Neuronal stem cell (in vitro differentiated cells): ENCODE measurements at regions not wholly inside any gene's neighbourhood (a gene's known extent, or its start where the extent isn't known, plus 50 kb on each side); places are given as distances from the start of the nearest gene placed in this dataset. TPM values are rescaled to one million over a fixed set of nuclear protein-coding genes. Genes with fewer than 3 reads are reported as not detected.
"Not testable (repeated sequence)": the region's sequence is repeated elsewhere in the genome, so short reads cannot be mapped to it uniquely, and the experiment has no call there.

Source experiments
- DNase-seq: peaks from one replicate; pipeline ENCODE4 v3.0.0-alpha.2; 2013; ENCODE audit warnings: low spot score
- H2AFZ ChIP-seq: one replicate; pipeline ENCODE4 v1.6.1; 2013; ENCODE audit warnings: mild to moderate bottlenecking, low read length, inconsistent platforms
- H2AK5ac ChIP-seq: 2 replicates; pipeline ENCODE4 v1.6.1; 2013; ENCODE audit warnings: low read depth, mild to moderate bottlenecking, inconsistent platforms, low read length, moderate library complexity, mixed read lengths
- H2BK120ac ChIP-seq: 2 replicates; pipeline ENCODE4 v1.6.1; 2013; ENCODE audit warnings: low read depth, mild to moderate bottlenecking, inconsistent platforms, low read length, moderate library complexity, mixed read lengths
- H2BK12ac ChIP-seq: one replicate; pipeline ENCODE4 v1.6.1; 2013; ENCODE audit warnings: low read length, inconsistent platforms
- H2BK15ac ChIP-seq: 2 replicates; pipeline ENCODE4 v1.6.1; 2013; ENCODE audit warnings: mild to moderate bottlenecking, low read length, inconsistent platforms, mixed read lengths
- H2BK5ac ChIP-seq: one replicate; pipeline ENCODE4 v1.6.1; 2013; ENCODE audit warnings: inconsistent platforms, mild to moderate bottlenecking, low read length, moderate library complexity
- H3K14ac ChIP-seq: one replicate; pipeline ENCODE4 v1.6.1; 2013; ENCODE audit warnings: low read length, inconsistent platforms
- H3K18ac ChIP-seq: 2 replicates; pipeline ENCODE4 v1.6.1; 2013; ENCODE audit warnings: low read length, inconsistent platforms
- H3K23ac ChIP-seq: 2 replicates; pipeline ENCODE4 v1.6.1; 2013; ENCODE audit warnings: low read depth, mild to moderate bottlenecking, mixed read lengths, low read length, inconsistent platforms; ENCODE audit not compliant: poor library complexity
- H3K27ac ChIP-seq: replicated peaks from 3 replicates; pipeline ENCODE4 v1.5.1; 2013; ENCODE audit warnings: low read length, inconsistent platforms
- H3K27me3 ChIP-seq, 3 experiments: 2 replicates each; pipeline ENCODE4 v1.6.1; 2013; ENCODE audit warnings: low read length in 3 of 3, mild to moderate bottlenecking in 2 of 3, inconsistent platforms in 1 of 3, low read depth in 1 of 3, mixed read lengths in 1 of 3, moderate library complexity in 1 of 3; ENCODE audit not compliant: control insufficient read depth in 3 of 3, insufficient read depth in 3 of 3
- H3K36me3 ChIP-seq, 2 donors: replicated peaks in 1 of 2; 2 replicates each; pipeline ENCODE4 v1.6.1; 2013; ENCODE audit warnings: low read length in 2 of 2; ENCODE audit not compliant: control insufficient read depth in 2 of 2, insufficient read depth in 2 of 2
- H3K4ac ChIP-seq: 2 replicates; pipeline ENCODE4 v1.6.1; 2013; ENCODE audit warnings: inconsistent platforms, mild to moderate bottlenecking, low read length, moderate library complexity
- H3K4me1 ChIP-seq, 2 donors: 1 replicate in 1 of 2; 2 replicates in 1 of 2; pipeline ENCODE4 v1.6.1; 2013; ENCODE audit warnings: low read length in 2 of 2, low read depth in 1 of 2; ENCODE audit not compliant: control insufficient read depth in 2 of 2, insufficient read depth in 1 of 2
- H3K4me2 ChIP-seq: one replicate; pipeline ENCODE4 v1.6.1; 2013; ENCODE audit warnings: mild to moderate bottlenecking, low read length, inconsistent platforms; ENCODE audit not compliant: insufficient read depth, poor library complexity, severe bottlenecking
- H3K4me3 ChIP-seq, 2 donors: 2 replicates each; pipeline ENCODE4 v1.5.1; 2013; ENCODE audit warnings: low read length in 2 of 2, mild to moderate bottlenecking in 2 of 2, inconsistent platforms in 1 of 2, moderate library complexity in 1 of 2
- H3K79me1 ChIP-seq: one replicate; pipeline ENCODE4 v1.6.1; 2013; ENCODE audit warnings: low read depth, mild to moderate bottlenecking, inconsistent platforms, low read length, moderate library complexity
- H3K9ac ChIP-seq: one replicate; pipeline ENCODE4 v1.6.1; 2013; ENCODE audit warnings: mild to moderate bottlenecking, low read depth, low read length, inconsistent platforms; ENCODE audit not compliant: poor library complexity
- H3K9me3 ChIP-seq, 2 donors: replicated peaks in 1 of 2; 2 replicates each; pipeline versions ENCODE3 to v1.6.1; 2013; ENCODE audit warnings: low read length in 2 of 2, mild to moderate bottlenecking in 2 of 2, inconsistent platforms in 1 of 2, low read depth in 1 of 2, mixed read lengths in 1 of 2, moderate library complexity in 1 of 2; ENCODE audit not compliant: control insufficient read depth in 2 of 2, insufficient read depth in 1 of 2
- H4K8ac ChIP-seq: one replicate; pipeline ENCODE4 v1.6.1; 2013; ENCODE audit warnings: low read depth, mild to moderate bottlenecking, inconsistent platforms, low read length, moderate library complexity
- H4K91ac ChIP-seq: one replicate; pipeline ENCODE4 v1.6.1; 2013; ENCODE audit warnings: low read length, low read depth, mild to moderate bottlenecking, inconsistent platforms; ENCODE audit not compliant: poor library complexity
- WGBS, 2 donors: extraction: QIAGEN DNeasy Blood & Tissue Kit; methylation state at CpG; one replicate each; pipeline ENCODE4 v1.1.7; 2013; ENCODE audit warnings: missing lambda C conversion rate in 2 of 2, mixed read lengths in 1 of 2; ENCODE audit not compliant: insufficient read length in 2 of 2, insufficient replicate concordance in 1 of 2; ENCODE audit errors: extremely low coverage in 2 of 2; 5-methylcytosine and 5-hydroxymethylcytosine counted together
- small RNA-seq: library from polyadenylated mRNA; stranded (forward); fragments of <200 nt; extraction: miRNeasy Mini kit (QIAGEN cat#:217004); gene quantifications from one replicate; pipeline ENCODE3, GENCODE V24; 2013; ENCODE audit not compliant: insufficient read depth

DNA sequence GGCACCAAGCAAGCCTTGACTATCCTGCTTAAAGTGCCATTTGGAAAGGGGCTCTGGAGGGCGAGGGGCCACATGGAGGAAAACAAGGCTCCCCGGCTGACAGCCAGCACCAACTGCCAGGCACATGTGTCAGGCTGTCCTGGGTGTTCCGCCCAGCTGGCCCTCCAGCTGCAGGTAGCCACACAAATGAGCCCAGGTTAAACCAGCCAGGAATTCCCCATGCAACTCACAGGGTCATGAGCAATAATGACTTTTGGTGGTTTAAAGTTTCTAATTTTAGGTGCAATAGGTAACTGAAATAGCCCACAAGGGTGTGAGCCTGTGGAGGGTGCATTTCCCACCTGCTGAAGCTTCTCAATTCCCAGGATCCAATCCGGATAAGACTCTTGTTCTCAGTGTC, 58.9 kb upstream of the EEF2KMT start:
- not testable (repeated sequence) for H3K27me3 ChIP-seq, H2BK120ac ChIP-seq, H3K23ac ChIP-seq, H3K4me2 ChIP-seq, H3K18ac ChIP-seq, H4K91ac ChIP-seq, H4K8ac ChIP-seq, H2BK5ac ChIP-seq, H3K79me1 ChIP-seq, H3K4me3 ChIP-seq, H2AFZ ChIP-seq, H2AK5ac ChIP-seq, H3K9ac ChIP-seq, H3K36me3 ChIP-seq, H2BK12ac ChIP-seq, H3K4ac ChIP-seq, DNase-seq, H3K27ac ChIP-seq, H3K9me3 ChIP-seq, H2BK15ac ChIP-seq, H3K4me1 ChIP-seq, H3K14ac ChIP-seq
- no CpG with 5 or more reads among the region's 4 CpGs for WGBS, 2 donors

DNA sequence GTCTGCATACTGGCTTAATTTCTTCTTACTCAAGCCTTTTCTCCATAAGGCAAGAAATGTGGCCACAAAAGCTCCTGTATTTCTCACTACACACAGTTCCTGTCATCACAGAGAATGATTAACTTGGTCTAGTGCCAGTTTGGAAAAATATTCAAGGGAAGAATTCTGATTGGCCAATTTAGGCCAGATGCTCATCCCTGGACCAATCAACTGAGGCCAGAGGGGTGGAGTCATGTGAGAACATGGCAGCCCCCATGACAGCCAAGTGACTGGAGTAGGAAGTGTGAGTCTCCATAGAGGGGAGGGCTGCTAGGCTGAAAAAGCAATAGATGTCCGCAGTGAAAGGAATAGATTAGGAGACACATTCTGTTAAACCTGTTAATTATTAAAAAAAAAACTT, 56.4 kb upstream of the EEF2KMT start:
- not testable (repeated sequence) for H3K36me3 ChIP-seq, H3K9me3 ChIP-seq, H3K27me3 ChIP-seq, H3K14ac ChIP-seq, H2BK120ac ChIP-seq, H3K9ac ChIP-seq, H3K4me2 ChIP-seq, H3K4me1 ChIP-seq, DNase-seq, H3K18ac ChIP-seq, H2BK12ac ChIP-seq, H2AK5ac ChIP-seq, H4K8ac ChIP-seq, H3K4ac ChIP-seq, H4K91ac ChIP-seq, H3K79me1 ChIP-seq, H3K27ac ChIP-seq, H2BK5ac ChIP-seq, H2BK15ac ChIP-seq, H3K4me3 ChIP-seq, H2AFZ ChIP-seq, H3K23ac ChIP-seq
- WGBS, 2 donors, result no CpG with 5 or more reads among the region's 1 CpG

DNA sequence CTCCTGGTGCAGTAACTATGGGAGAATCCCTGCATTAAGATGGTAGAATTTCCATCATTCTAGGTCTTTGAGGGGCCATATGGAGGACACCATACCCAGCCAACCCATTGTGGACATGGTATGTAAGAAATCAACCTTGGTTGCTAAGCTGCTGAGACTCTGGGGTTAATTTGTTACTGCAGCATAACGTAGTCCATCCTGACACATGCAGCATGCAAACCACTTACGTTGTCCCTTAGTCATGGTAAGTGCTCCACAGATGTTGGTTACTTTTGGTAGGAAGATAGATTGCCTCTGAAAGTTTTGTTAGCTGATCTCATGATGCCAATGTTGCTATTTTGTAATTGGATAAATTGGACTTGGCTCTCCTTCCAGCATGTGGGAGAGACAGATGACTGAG, 53.8 kb upstream of the EEF2KMT start:
- not testable (repeated sequence) for H2BK5ac ChIP-seq, H3K9ac ChIP-seq
- WGBS, 2 donors, result no CpG with 5 or more reads among the region's 2 CpGs

More for the DNA sequence above, 53.8 kb upstream of the EEF2KMT start:
- H2BK12ac ChIP-seq, H3K4me1 ChIP-seq, H3K18ac ChIP-seq, H3K9me3 ChIP-seq, H3K27ac ChIP-seq, H3K27me3 ChIP-seq, H3K14ac ChIP-seq, H3K4me2 ChIP-seq, H3K23ac ChIP-seq, DNase-seq, H4K91ac ChIP-seq, H2BK120ac ChIP-seq, H2AK5ac ChIP-seq, H2BK15ac ChIP-seq, H3K4ac ChIP-seq, H3K4me3 ChIP-seq, H4K8ac ChIP-seq, H3K36me3 ChIP-seq, H2AFZ ChIP-seq, H3K79me1 ChIP-seq: not testable (repeated sequence)

Small RNAs in the stretch of these regions (small RNA-seq; reads per million reads assigned to genes)
- gene AC007012.1 (not detected), gene MIR8065 (not detected), gene RNU6-328P (not detected), gene RNU6-457P (not detected), gene RNU7-99P (not detected), gene SNRPCP20 (not detected)
